ENCODE measurements at regions not wholly inside any gene's neighbourhood (a gene's known extent, or its start where the extent isn't known, plus 50 kb on each side); places are given as distances from the start of the nearest gene placed in this dataset.

DNA sequence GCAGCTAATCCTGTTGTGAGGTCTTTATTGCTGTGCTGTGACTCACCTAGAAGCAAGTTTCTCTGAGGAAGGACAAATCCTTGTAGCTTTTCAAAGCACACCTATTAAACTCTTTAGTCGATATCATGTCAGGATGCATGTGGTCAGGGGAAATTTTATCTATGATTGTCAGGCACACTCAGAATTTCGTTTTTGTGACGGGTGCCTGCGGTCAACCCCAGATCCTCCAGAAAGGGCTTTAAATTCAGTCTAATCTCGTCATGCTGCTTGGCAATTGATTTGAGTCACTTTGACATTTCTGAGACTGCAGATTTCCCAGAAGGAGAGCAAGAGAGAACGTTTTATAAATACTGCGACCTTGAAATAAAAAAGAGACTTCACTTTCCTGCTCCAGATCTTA, 316.9 kb downstream of the FGF9 start (continued):
- TF ChIP-seq, protein P1, sequence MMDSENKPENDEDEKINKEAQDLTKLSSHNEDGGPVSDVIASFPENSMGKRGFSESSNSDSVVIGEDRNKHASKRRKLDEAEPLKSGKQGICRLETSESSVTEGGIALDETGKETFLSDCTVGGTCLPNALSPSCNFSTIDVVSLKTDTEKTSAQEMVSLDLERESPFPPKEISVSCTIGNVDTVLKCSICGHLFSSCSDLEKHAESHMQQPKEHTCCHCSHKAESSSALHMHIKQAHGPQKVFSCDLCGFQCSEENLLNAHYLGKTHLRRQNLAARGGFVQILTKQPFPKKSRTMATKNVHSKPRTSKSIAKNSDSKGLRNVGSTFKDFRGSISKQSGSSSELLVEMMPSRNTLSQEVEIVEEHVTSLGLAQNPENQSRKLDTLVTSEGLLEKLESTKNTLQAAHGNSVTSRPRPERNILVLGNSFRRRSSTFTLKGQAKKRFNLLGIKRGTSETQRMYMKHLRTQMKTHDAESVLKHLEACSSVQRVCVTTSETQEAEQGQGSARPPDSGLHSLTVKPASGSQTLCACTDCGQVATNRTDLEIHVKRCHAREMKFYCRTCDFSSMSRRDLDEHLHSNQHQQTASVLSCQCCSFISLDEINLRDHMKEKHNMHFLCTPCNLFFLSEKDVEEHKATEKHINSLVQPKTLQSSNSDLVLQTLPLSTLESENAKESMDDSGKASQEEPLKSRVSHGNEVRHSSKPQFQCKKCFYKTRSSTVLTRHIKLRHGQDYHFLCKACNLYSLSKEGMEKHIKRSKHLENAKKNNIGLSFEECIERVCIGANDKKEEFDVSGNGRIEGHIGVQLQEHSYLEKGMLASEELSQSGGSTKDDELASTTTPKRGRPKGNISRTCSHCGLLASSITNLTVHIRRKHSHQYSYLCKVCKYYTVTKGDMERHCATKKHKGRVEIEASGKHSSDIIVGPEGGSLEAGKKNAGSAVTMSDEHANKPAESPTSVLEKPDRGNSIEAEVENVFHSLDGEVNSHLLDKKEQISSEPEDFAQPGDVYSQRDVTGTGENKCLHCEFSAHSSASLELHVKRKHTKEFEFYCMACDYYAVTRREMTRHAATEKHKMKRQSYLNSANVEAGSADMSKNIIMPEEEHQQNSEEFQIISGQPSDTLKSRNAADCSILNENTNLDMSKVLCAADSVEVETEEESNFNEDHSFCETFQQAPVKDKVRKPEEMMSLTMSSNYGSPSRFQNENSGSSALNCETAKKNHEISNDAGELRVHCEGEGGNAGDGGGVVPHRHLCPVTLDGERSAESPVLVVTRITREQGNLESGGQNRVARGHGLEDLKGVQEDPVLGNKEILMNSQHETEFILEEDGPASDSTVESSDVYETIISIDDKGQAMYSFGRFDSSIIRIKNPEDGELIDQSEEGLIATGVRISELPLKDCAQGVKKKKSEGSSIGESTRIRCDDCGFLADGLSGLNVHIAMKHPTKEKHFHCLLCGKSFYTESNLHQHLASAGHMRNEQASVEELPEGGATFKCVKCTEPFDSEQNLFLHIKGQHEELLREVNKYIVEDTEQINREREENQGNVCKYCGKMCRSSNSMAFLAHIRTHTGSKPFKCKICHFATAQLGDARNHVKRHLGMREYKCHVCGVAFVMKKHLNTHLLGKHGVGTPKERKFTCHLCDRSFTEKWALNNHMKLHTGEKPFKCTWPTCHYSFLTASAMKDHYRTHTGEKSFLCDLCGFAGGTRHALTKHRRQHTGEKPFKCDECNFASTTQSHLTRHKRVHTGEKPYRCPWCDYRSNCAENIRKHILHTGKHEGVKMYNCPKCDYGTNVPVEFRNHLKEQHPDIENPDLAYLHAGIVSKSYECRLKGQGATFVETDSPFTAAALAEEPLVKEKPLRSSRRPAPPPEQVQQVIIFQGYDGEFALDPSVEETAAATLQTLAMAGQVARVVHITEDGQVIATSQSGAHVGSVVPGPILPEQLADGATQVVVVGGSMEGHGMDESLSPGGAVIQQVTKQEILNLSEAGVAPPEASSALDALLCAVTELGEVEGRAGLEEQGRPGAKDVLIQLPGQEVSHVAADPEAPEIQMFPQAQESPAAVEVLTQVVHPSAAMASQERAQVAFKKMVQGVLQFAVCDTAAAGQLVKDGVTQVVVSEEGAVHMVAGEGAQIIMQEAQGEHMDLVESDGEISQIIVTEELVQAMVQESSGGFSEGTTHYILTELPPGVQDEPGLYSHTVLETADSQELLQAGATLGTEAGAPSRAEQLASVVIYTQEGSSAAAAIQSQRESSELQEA (IDR thresholded peaks at IDR 0.05; ENCODE audit: low read depth) = no peak
- TF ChIP-seq ZNF146 (CRISPR knock-in tag; IDR thresholded peaks at IDR 0.05; ENCODE audit: unreplicated experiment) (no peak), GABPB2 (CRISPR knock-in tag; conservative IDR thresholded peaks at IDR 0.05) (no peak), SMAD2 (IDR thresholded peaks at IDR 0.05; ENCODE audit: low read depth, low read length) (no peak), SNRNP70 (optimal IDR thresholded peaks at IDR 0.05; ENCODE audit: low read depth, low read length) (no peak), ZNF165 (CRISPR knock-in tag; IDR thresholded peaks at IDR 0.05; ENCODE audit: borderline replicate concordance) (no peak), NFATC3 (IDR thresholded peaks at IDR 0.05) (no peak)
- TF ChIP-seq, protein P2, sequence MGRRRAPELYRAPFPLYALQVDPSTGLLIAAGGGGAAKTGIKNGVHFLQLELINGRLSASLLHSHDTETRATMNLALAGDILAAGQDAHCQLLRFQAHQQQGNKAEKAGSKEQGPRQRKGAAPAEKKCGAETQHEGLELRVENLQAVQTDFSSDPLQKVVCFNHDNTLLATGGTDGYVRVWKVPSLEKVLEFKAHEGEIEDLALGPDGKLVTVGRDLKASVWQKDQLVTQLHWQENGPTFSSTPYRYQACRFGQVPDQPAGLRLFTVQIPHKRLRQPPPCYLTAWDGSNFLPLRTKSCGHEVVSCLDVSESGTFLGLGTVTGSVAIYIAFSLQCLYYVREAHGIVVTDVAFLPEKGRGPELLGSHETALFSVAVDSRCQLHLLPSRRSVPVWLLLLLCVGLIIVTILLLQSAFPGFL (CRISPR knock-in tag; IDR thresholded peaks at IDR 0.05) = no peak
- TF ChIP-seq, protein P3, sequence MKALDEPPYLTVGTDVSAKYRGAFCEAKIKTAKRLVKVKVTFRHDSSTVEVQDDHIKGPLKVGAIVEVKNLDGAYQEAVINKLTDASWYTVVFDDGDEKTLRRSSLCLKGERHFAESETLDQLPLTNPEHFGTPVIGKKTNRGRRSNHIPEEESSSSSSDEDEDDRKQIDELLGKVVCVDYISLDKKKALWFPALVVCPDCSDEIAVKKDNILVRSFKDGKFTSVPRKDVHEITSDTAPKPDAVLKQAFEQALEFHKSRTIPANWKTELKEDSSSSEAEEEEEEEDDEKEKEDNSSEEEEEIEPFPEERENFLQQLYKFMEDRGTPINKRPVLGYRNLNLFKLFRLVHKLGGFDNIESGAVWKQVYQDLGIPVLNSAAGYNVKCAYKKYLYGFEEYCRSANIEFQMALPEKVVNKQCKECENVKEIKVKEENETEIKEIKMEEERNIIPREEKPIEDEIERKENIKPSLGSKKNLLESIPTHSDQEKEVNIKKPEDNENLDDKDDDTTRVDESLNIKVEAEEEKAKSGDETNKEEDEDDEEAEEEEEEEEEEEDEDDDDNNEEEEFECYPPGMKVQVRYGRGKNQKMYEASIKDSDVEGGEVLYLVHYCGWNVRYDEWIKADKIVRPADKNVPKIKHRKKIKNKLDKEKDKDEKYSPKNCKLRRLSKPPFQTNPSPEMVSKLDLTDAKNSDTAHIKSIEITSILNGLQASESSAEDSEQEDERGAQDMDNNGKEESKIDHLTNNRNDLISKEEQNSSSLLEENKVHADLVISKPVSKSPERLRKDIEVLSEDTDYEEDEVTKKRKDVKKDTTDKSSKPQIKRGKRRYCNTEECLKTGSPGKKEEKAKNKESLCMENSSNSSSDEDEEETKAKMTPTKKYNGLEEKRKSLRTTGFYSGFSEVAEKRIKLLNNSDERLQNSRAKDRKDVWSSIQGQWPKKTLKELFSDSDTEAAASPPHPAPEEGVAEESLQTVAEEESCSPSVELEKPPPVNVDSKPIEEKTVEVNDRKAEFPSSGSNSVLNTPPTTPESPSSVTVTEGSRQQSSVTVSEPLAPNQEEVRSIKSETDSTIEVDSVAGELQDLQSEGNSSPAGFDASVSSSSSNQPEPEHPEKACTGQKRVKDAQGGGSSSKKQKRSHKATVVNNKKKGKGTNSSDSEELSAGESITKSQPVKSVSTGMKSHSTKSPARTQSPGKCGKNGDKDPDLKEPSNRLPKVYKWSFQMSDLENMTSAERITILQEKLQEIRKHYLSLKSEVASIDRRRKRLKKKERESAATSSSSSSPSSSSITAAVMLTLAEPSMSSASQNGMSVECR (CRISPR knock-in tag; IDR thresholded peaks at IDR 0.05) = no peak
